ENCODE measurements at regions not wholly inside any gene's neighbourhood (a gene's known extent, or its start where the extent isn't known, plus 50 kb on each side); places are given as distances from the start of the nearest gene placed in this dataset.

GRCh38 chr2:22403748-22404147 lies 981.2 kb upstream of the KLHL29 start:
- DNase-seq (no peak), ATAC-seq (no peak)
- Histone ChIP-seq H3K27me3 (no peaks in the 10 kb centered on the region), H3K4me1 (no peaks in the 10 kb centered on the region), H3K4me3 (no peak overlapping the region), H3K36me3 (no peaks in the 10 kb centered on the region), H3K27ac (no peak overlapping the region), H3K9me3 (no peaks in the 10 kb centered on the region)
- TF ChIP-seq POLR2A (IDR thresholded peaks at IDR 0.05) = no peak
- TF ChIP-seq CTCF (IDR thresholded peaks at IDR 0.05 in 4 of 5, conservative IDR thresholded peaks at IDR 0.05 in 1 of 5) = no peak
- intact Hi-C loops (cut with DNase I; ENCODE audit: low total_unique reads) (no loop called here), in situ Hi-C loops (cut with MboI; ENCODE audit: low sequenced_read_pairs in 4 of 4) (no loop called here)

- TF ChIP-seq POLR2A (IDR thresholded peaks at IDR 0.05) (no peak), CTCF (IDR thresholded peaks at IDR 0.05 in 4 of 5, conservative IDR thresholded peaks at IDR 0.05 in 1 of 5) (no peak)
- intact Hi-C loops (cut with DNase I; ENCODE audit: low total_unique reads) (no loop called here), in situ Hi-C loops (cut with MboI; ENCODE audit: low sequenced_read_pairs in 4 of 4) (no loop called here)
- H3K36me3 ChIP-seq = no peaks in the 10 kb centered on the region
- no peak overlapping the region for H3K4me3 ChIP-seq
- no peaks in the 10 kb centered on the region for H3K4me1 ChIP-seq
- H3K27ac ChIP-seq = no peak overlapping the region
- no peaks in the 10 kb centered on the region for H3K27me3 ChIP-seq
- no peak for ATAC-seq
- DNase-seq = no peak
- no peaks in the 10 kb centered on the region for H3K9me3 ChIP-seq
These were observed 978.4 kb upstream of the KLHL29 start for GRCh38 chr2:22406625-22407024.

- in situ Hi-C loops (cut with MboI; ENCODE audit: low sequenced_read_pairs in 4 of 4) (no loop called here), intact Hi-C loops (cut with DNase I; ENCODE audit: low total_unique reads) (no loop called here)
- ATAC-seq (no peak), DNase-seq (no peak)
- no peak overlapping the region for H3K4me3 ChIP-seq
- no peaks in the 10 kb centered on the region for H3K4me1 ChIP-seq
- H3K27me3 ChIP-seq = no peaks in the 10 kb centered on the region
- H3K36me3 ChIP-seq = no peaks in the 10 kb centered on the region
- H3K9me3 ChIP-seq = no peaks in the 10 kb centered on the region
- H3K27ac ChIP-seq = no peak overlapping the region
- TF ChIP-seq CTCF (IDR thresholded peaks at IDR 0.05 in 4 of 5, conservative IDR thresholded peaks at IDR 0.05 in 1 of 5) (no peak), POLR2A (IDR thresholded peaks at IDR 0.05) (no peak)
These were observed 964.9 kb upstream of the KLHL29 start for GRCh38 chr2:22420076-22420475.

GRCh38 chr2:22442051-22442450 lies 942.9 kb upstream of the KLHL29 start:
- Histone ChIP-seq H3K27ac (no peak overlapping the region), H3K9me3 (no peaks in the 10 kb centered on the region), H3K4me3 (no peak overlapping the region), H3K27me3 (no peaks in the 10 kb centered on the region), H3K4me1 (no peaks in the 10 kb centered on the region), H3K36me3 (no peaks in the 10 kb centered on the region)
- TF ChIP-seq CTCF (IDR thresholded peaks at IDR 0.05 in 4 of 5, conservative IDR thresholded peaks at IDR 0.05 in 1 of 5) (no peak), POLR2A (IDR thresholded peaks at IDR 0.05) (no peak)
- in situ Hi-C loops (cut with MboI; ENCODE audit: low sequenced_read_pairs in 4 of 4) = no loop called here
- intact Hi-C loops (cut with DNase I; ENCODE audit: low total_unique reads) = no loop called here
- ATAC-seq (no peak), DNase-seq (no peak)

GRCh38 chr2:22444281-22444680 lies 940.7 kb upstream of the KLHL29 start:
- Histone ChIP-seq H3K4me3 (no peak overlapping the region), H3K9me3 (no peaks in the 10 kb centered on the region), H3K36me3 (no peaks in the 10 kb centered on the region), H3K27ac (no peak overlapping the region), H3K4me1 (no peaks in the 10 kb centered on the region), H3K27me3 (no peaks in the 10 kb centered on the region)
- in situ Hi-C loops (cut with MboI; ENCODE audit: low sequenced_read_pairs in 4 of 4) = no loop called here
- no peak for TF ChIP-seq CTCF (IDR thresholded peaks at IDR 0.05 in 4 of 5, conservative IDR thresholded peaks at IDR 0.05 in 1 of 5)
- no peak for TF ChIP-seq POLR2A (IDR thresholded peaks at IDR 0.05)
- DNase-seq (no peak), ATAC-seq (no peak)
- intact Hi-C loops (cut with DNase I; ENCODE audit: low total_unique reads) = no loop called here

Data from gastrocnemius medialis (tissue), 4 donors.